ENCODE measurements at regions not wholly inside any gene's neighbourhood (a gene's known extent, or its start where the extent isn't known, plus 50 kb on each side); places are given as distances from the start of the nearest gene placed in this dataset.
"Not testable (repeated sequence)": the region's sequence is repeated elsewhere in the genome, so short reads cannot be mapped to it uniquely, and the experiment has no call there.

DNA sequence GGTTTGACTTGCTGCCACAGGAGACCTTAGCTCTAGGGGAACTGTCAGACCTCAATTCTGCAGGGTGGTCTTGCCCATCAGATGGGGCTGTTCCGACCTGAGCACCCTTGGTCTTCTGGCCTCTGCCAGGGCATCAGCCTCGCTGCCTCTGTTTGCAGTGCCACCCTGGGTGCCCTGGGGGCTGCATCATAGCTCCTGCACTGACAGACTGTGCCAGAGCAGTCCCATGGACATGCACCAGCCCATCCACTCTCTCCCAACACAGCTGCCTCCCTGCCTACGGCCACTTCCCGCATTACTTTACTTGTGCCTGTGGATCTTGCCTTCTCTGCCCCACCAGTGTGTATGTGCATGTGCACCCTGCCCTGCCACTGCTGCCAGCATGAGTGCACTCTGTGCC lies 884.7 kb upstream of the ARRDC3 start (continued):
- no peak for TF ChIP-seq ATF3 (CRISPR knock-in tag; conservative IDR thresholded peaks at IDR 0.05)
- TF ChIP-seq ZNF423 (CRISPR knock-in tag; IDR thresholded peaks at IDR 0.05): no peak
- TF ChIP-seq, protein P1, sequence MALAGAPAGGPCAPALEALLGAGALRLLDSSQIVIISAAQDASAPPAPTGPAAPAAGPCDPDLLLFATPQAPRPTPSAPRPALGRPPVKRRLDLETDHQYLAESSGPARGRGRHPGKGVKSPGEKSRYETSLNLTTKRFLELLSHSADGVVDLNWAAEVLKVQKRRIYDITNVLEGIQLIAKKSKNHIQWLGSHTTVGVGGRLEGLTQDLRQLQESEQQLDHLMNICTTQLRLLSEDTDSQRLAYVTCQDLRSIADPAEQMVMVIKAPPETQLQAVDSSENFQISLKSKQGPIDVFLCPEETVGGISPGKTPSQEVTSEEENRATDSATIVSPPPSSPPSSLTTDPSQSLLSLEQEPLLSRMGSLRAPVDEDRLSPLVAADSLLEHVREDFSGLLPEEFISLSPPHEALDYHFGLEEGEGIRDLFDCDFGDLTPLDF (CRISPR knock-in tag; IDR thresholded peaks at IDR 0.05): no peak
- TF ChIP-seq GTF2I (CRISPR knock-in tag; conservative IDR thresholded peaks at IDR 0.05): no peak
- TF ChIP-seq, protein P2, sequence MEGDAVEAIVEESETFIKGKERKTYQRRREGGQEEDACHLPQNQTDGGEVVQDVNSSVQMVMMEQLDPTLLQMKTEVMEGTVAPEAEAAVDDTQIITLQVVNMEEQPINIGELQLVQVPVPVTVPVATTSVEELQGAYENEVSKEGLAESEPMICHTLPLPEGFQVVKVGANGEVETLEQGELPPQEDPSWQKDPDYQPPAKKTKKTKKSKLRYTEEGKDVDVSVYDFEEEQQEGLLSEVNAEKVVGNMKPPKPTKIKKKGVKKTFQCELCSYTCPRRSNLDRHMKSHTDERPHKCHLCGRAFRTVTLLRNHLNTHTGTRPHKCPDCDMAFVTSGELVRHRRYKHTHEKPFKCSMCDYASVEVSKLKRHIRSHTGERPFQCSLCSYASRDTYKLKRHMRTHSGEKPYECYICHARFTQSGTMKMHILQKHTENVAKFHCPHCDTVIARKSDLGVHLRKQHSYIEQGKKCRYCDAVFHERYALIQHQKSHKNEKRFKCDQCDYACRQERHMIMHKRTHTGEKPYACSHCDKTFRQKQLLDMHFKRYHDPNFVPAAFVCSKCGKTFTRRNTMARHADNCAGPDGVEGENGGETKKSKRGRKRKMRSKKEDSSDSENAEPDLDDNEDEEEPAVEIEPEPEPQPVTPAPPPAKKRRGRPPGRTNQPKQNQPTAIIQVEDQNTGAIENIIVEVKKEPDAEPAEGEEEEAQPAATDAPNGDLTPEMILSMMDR (IDR thresholded peaks at IDR 0.05): no peak
- no peak for TF ChIP-seq OVOL2 (CRISPR knock-in tag; IDR thresholded peaks at IDR 0.05; ENCODE audit: borderline replicate concordance)
- TF ChIP-seq CREM (CRISPR knock-in tag; IDR thresholded peaks at IDR 0.05): no peak
- TF ChIP-seq, protein P3, sequence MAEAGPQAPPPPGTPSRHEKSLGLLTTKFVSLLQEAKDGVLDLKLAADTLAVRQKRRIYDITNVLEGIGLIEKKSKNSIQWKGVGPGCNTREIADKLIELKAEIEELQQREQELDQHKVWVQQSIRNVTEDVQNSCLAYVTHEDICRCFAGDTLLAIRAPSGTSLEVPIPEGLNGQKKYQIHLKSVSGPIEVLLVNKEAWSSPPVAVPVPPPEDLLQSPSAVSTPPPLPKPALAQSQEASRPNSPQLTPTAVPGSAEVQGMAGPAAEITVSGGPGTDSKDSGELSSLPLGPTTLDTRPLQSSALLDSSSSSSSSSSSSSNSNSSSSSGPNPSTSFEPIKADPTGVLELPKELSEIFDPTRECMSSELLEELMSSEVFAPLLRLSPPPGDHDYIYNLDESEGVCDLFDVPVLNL (CRISPR knock-in tag; IDR thresholded peaks at IDR 0.05; ENCODE audit: borderline replicate concordance, low read depth): no peak

- DNase-seq (ENCODE audit: low spot score) (no peak), ATAC-seq (no peak)
- Mint-ChIP-seq H3K9me3 (0 out of 2 replicates have a peak, but pooled peaks cover 2% of the 10 kb centered on the region), H3K27me3 (ENCODE audit: low read depth) (no peaks in the 10 kb centered on the region), H3K4me3 (no peak overlapping the region), H3K4me1 (peaks cover 19% of the 10 kb centered on the region), H3K36me3 (no peaks in the 10 kb centered on the region), H3K27ac (no peak overlapping the region)
- ChIA-PET POLR2A (no interaction called here), CTCF (no interaction called here)
- TF ChIP-seq ZNF423 (CRISPR knock-in tag; IDR thresholded peaks at IDR 0.05): no peak
Measured at GRCh38 chr5:92265804-92266203, 882.7 kb upstream of the ARRDC3 start.

- CTCF ChIA-PET; H3K27ac Mint-ChIP-seq; H3K27me3 Mint-ChIP-seq (ENCODE audit: low read depth); DNase-seq (ENCODE audit: low spot score); ATAC-seq; H3K4me3 Mint-ChIP-seq; H3K9me3 Mint-ChIP-seq; H3K36me3 Mint-ChIP-seq; POLR2A ChIA-PET: not testable (repeated sequence)
- peak; percentile 19; the same call in 1 of the 2 replicates for TF ChIP-seq HMGA2 (CRISPR knock-in tag; IDR thresholded peaks at IDR 0.05)
- TF ChIP-seq GTF2I (CRISPR knock-in tag; conservative IDR thresholded peaks at IDR 0.05): 0 out of 2 replicates have a peak, but pooled peaks have one; percentile 43
- H3K4me1 Mint-ChIP-seq: peaks cover 11% of the 10 kb centered on the region
Measured at GRCh38 chr5:92255605-92256004, 872.5 kb upstream of the ARRDC3 start.

DNA sequence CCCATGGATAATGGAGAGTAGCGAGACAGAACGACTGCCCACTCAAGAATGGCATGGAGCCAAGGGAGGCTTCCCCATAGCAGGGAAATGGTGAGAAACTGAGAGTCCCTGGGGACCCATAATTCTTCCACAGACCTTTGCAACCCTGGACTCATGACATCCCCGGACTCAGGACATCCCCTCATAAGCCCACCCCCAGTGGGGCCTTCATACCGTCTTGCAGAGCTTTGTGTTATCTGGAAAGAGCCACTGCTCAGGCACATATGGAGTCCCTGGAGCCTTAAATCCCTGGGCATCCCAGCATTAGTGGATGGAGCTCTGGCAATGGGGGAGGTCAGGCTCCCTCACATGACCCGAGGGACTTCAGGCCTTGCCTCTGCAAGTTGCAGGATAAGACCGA lies 865.4 kb upstream of the ARRDC3 start:
- peaks cover 27% of the 10 kb centered on the region for H3K9me3 Mint-ChIP-seq
- TF ChIP-seq OVOL2 (CRISPR knock-in tag; IDR thresholded peaks at IDR 0.05; ENCODE audit: borderline replicate concordance) (no peak), USF2 (CRISPR knock-in tag; IDR thresholded peaks at IDR 0.05) (no peak), ZNF138 (CRISPR knock-in tag; conservative IDR thresholded peaks at IDR 0.05) (no peak), FOXP1 (CRISPR knock-in tag; IDR thresholded peaks at IDR 0.05; ENCODE audit: borderline replicate concordance) (no peak), SOX15 (CRISPR knock-in tag; IDR thresholded peaks at IDR 0.05) (no peak), FOXP4 (CRISPR knock-in tag; IDR thresholded peaks at IDR 0.05) (no peak), ESRRA (CRISPR knock-in tag; IDR thresholded peaks at IDR 0.05; ENCODE audit: borderline replicate concordance) (no peak), ZSCAN18 (CRISPR knock-in tag; IDR thresholded peaks at IDR 0.05) (no peak), IRF2 (CRISPR knock-in tag; IDR thresholded peaks at IDR 0.05; ENCODE audit: borderline replicate concordance, low read depth) (no peak)
- TF ChIP-seq, protein P4, sequence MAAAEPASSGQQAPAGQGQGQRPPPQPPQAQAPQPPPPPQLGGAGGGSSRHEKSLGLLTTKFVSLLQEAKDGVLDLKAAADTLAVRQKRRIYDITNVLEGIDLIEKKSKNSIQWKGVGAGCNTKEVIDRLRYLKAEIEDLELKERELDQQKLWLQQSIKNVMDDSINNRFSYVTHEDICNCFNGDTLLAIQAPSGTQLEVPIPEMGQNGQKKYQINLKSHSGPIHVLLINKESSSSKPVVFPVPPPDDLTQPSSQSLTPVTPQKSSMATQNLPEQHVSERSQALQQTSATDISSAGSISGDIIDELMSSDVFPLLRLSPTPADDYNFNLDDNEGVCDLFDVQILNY (CRISPR knock-in tag; IDR thresholded peaks at IDR 0.05): no peak
- CTCF ChIA-PET: no interaction called here
- no peaks in the 10 kb centered on the region for H3K27me3 Mint-ChIP-seq (ENCODE audit: low read depth)
- no peak for ATAC-seq
- DNase-seq (ENCODE audit: low spot score): no peak
- H3K36me3 Mint-ChIP-seq: peaks cover 14% of the 10 kb centered on the region
- no peak overlapping the region for H3K4me3 Mint-ChIP-seq
- POLR2A ChIA-PET: no interaction called here
- H3K4me1 Mint-ChIP-seq: no peaks in the 10 kb centered on the region
- no peak overlapping the region for H3K27ac Mint-ChIP-seq
